Erythroblast (primary cell): ENCODE measurements at regions not wholly inside any gene's neighbourhood (a gene's known extent, or its start where the extent isn't known, plus 50 kb on each side); places are given as distances from the start of the nearest gene placed in this dataset.
"Not testable (repeated sequence)": the region's sequence is repeated elsewhere in the genome, so short reads cannot be mapped to it uniquely, and the experiment has no call there.

ENCODE experiments used
- GATA1 ChIP-seq: IDR thresholded peaks from 2 replicates; pipeline ENCODE4 v1.6.1; 2011; ENCODE audit warnings: low read depth, mild to moderate bottlenecking, control low read depth, low read length, moderate library complexity
- POLR2A ChIP-seq: IDR thresholded peaks from 2 replicates; pipeline ENCODE4 v1.6.1; 2011; ENCODE audit warnings: mild to moderate bottlenecking, low read length

- TF ChIP-seq POLR2A, GATA1: not testable (repeated sequence)
Measured at GRCh38 chr4:187750652-187751051, 244.9 kb upstream of the ZFP42 start.
